DOHH2 (cell line): ENCODE measurements at regions not wholly inside any gene's neighbourhood (a gene's known extent, or its start where the extent isn't known, plus 50 kb on each side); places are given as distances from the start of the nearest gene placed in this dataset.

Source experiments
- CTCF ChIP-seq: fragments of 200-600 bp; sonication (generic); IDR thresholded peaks from one replicate; pipeline ENCODE4 v1.5.1; 2014; ENCODE audit warnings: antibody characterized with exemption, mild to moderate bottlenecking, low read depth, low read length; ENCODE audit not compliant: poor library complexity, severe bottlenecking
- EZH2phosphoT487 ChIP-seq: fragments of 200-600 bp; sonication (generic); IDR thresholded peaks from 2 replicates; pipeline ENCODE4 v1.6.1; 2017; ENCODE audit warnings: borderline replicate concordance, mild to moderate bottlenecking, antibody characterized with exemption, low read length, moderate library complexity, mixed read lengths

- no peak for TF ChIP-seq CTCF
- no peak for TF ChIP-seq EZH2phosphoT487
These were observed 303.6 kb downstream of the PCDH7 start for GRCh38 chr4:31023742-31024141.
